ENCODE measurements at regions not wholly inside any gene's neighbourhood (a gene's known extent, or its start where the extent isn't known, plus 50 kb on each side); places are given as distances from the start of the nearest gene placed in this dataset.

DNA sequence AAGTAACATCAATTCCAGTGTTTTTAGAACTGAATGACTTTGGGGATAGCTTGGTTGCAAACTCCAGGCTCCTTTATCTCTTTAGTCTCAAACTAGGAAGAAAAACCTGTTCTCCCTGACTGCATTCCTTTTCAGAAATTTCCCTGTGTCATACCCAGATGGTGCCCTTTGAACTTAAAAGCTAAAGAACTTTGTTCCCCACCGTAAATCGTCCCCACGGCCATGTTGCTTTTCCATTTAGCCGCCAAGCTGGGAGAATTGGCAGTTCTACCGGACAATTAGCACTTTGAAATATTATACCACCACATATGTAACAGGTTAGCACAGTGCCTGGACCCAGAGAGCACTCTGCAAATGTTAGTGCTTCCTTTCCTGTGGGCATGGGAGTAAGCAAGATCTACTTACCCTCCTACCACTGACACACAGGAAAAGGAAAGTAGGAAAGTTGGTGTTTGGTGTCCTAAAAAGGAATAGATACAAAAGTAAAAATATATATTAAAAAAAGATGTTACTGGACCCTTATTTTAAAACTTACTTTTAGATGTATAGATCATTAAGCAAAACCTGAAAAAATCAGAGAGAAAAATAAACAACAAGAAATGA lies 191.9 kb upstream of the MIR17HG start:
- no peak overlapping the region for H3K4me3 ChIP-seq (ENCODE audit: low read length)
- DNase-seq (ENCODE audit: low read depth, low spot score): no peak

DNA sequence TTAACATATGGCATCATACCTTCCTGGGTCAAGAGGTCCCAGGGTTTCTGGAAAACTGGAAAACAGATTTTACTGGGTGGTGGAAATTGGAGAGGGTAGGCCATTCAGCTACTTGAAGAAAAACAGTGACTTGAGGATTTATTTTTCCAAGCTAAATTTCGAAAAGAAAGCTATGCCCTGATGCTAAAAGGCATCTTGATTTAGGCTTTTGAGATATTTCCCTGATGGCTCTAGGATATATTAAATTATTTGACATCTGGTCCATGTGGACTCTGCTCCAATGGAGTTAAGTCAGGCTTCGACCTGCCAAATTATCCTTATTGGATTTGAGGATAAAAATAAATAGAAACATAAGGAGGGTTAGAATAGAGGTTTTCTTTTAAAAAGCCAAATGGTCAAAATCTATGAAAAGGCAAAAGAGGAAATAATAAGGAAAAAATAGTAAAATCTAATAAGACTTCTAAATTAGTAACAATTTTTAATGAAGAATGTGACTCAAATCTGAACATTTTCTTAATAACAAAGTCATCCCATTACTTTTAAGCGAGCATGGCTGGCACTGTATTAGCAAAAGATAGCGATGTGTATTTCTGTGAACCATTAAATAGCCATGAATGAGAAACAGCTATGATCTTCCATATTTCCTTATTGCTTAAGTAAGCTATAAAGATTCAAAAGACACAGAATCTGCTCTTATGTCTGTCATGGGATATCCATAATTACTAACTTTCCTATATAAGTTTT lies 190.0 kb upstream of the MIR17HG start:
- DNase-seq (ENCODE audit: low read depth, low spot score): no peak
- H3K4me3 ChIP-seq (ENCODE audit: low read length): no peak overlapping the region

DNA sequence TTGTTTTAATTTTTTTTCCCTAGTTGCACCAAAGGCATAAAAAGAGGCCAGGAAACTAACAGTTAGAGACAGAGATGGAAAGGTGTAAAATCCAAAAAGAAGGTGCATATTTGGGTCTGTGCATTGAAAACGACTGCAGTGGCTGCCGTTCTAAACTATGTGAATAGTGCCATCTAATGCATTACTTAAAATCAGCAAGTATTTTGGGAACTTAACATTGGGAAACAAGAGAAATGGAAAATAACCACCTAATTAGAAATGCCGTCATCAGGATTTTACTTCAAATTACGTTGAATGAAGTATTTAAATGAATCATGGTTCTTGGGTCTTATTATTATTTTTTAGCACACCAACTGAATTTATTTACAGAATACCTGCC lies 189.5 kb upstream of the MIR17HG start:
- no peak for DNase-seq (ENCODE audit: low read depth, low spot score)
- H3K4me3 ChIP-seq (ENCODE audit: low read length): no peak overlapping the region

DNA sequence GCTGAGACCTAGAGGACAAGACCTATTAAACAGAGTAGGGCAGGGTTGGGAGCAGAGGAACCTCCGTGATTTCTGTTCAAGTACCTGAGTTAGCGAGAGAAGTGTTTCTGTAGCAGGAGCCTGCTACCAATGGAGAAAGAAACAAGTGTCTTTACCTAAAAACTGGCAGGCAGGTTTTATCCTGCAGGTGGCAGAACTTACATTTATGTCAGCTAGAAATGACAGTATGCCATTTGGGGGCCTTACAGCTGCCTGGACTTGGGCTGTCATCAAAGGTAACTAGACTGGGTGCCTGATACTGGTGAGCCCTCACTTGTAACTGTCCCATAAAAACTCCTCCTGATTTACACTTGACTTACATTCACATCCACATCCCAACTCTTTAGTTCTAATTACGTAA lies 185.3 kb upstream of the MIR17HG start:
- DNase-seq (ENCODE audit: low read depth, low spot score): no peak
- H3K4me3 ChIP-seq (ENCODE audit: low read length): no peak overlapping the region

DNA sequence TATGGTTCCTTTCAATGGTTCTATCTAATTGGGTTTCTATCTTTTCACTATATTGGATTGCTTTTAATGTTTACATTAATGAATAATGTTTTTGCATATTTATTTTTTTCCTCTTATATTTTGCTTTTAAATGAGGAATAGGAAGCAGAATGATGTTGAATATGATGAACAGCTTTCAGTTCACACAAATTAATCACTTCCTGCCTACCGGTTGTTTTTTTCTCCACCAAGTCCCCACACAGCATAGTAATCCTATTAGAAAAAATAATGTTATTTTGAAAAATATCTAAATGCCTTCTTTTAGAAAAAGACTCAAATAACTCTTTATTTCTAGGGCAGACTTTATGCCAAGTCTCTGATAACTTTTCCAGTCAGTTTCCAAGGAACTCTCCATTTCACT lies 184.9 kb upstream of the MIR17HG start:
- no peak overlapping the region for H3K4me3 ChIP-seq (ENCODE audit: low read length)
- no peak for DNase-seq (ENCODE audit: low read depth, low spot score)

GRCh38 chr13:91165758-91166157 lies 181.7 kb upstream of the MIR17HG start:
- no peak for DNase-seq (ENCODE audit: low read depth, low spot score)
- H3K4me3 ChIP-seq (ENCODE audit: low read length): no peak overlapping the region

GRCh38 chr13:91166714-91167511 lies 180.6 kb upstream of the MIR17HG start:
- no peak overlapping the region for H3K4me3 ChIP-seq (ENCODE audit: low read length)
- DNase-seq (ENCODE audit: low read depth, low spot score): no peak

GRCh38 chr13:91167706-91168385 lies 179.6 kb upstream of the MIR17HG start:
- DNase-seq (ENCODE audit: low read depth, low spot score): no peak
- no peak overlapping the region for H3K4me3 ChIP-seq (ENCODE audit: low read length)

DNA sequence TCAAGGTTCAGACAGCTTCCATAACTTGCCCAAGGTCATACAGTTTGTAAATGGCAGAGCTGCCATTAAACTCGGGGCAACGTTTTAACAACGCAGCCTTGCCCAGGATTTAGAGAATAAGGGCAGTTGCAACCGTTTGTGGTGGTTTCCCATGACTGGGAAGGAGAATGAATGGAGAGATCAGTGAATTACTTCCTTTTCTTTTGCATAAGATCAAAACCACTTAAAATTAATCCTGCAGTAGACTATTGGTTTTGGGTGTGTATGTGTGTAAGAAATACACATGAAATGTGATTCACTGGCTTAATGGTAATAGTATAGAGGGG lies 179.1 kb upstream of the MIR17HG start:
- DNase-seq (ENCODE audit: low read depth, low spot score): no peak
- H3K4me3 ChIP-seq (ENCODE audit: low read length): no peak overlapping the region

- no peak overlapping the region for H3K4me3 ChIP-seq (ENCODE audit: low read length)
Observed at GRCh38 chr13:91169321-91170050, 178.0 kb upstream of the MIR17HG start.

GRCh38 chr13:91172160-91172559 lies 175.3 kb upstream of the MIR17HG start:
- no peak overlapping the region for H3K4me3 ChIP-seq (ENCODE audit: low read length)
- DNase-seq (ENCODE audit: low read depth, low spot score): no peak

More at GRCh38 chr13:91169321-91170050, 178.0 kb upstream of the MIR17HG start:
- no peak for DNase-seq (ENCODE audit: low read depth, low spot score)

GRCh38 chr13:91174886-91175501 lies 172.5 kb upstream of the MIR17HG start:
- no peak for DNase-seq (ENCODE audit: low read depth, low spot score)
- H3K4me3 ChIP-seq (ENCODE audit: low read length): no peak overlapping the region

DNA sequence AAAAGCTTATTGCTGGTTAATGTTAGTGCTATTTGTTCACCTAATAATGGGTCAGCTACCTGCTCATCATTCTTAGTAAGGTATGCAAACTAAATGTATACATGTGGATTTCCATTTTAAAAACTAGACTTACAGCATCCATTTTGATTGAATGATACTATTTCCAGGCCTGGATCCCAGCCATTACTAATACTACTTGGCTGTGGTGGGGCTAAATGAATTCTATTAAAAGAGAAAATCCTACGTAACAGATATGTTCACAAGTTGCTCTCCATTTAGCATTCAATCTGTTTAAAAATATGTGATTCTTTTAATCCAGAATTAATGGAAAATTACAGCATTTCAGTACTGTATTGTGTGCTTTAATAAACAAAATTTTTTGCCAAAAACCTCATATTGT lies 169.4 kb upstream of the MIR17HG start:
- DNase-seq (ENCODE audit: low read depth, low spot score): no peak
- no peak overlapping the region for H3K4me3 ChIP-seq (ENCODE audit: low read length)

DNA sequence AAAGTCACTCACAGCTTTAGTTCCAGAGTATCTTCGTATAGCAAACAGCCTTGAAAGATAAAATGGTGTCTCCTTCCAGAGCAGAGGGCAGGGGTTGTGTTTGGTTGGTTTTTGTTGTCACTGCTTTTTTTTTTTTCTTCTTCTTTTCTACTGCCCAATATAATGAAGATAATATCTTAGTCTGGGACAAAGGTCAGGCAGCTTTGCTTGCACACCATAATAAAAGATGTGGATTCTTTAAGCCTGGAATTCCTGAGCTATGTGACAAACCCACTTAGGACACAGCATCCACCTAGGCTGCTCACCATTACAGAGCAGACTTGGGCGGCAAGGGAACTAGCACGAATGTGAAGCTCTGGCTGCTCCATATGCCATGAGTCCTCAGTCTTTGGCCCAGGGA lies 165.6 kb upstream of the MIR17HG start:
- no peak overlapping the region for H3K4me3 ChIP-seq (ENCODE audit: low read length)
- DNase-seq (ENCODE audit: low read depth, low spot score): no peak

GRCh38 chr13:91184244-91184926 lies 163.1 kb upstream of the MIR17HG start:
- no peak overlapping the region for H3K4me3 ChIP-seq (ENCODE audit: low read length)
- DNase-seq (ENCODE audit: low read depth, low spot score): no peak

- no peak for DNase-seq (ENCODE audit: low read depth, low spot score)
- H3K4me3 ChIP-seq (ENCODE audit: low read length): no peak overlapping the region
Observed at GRCh38 chr13:91185294-91185863, 162.1 kb upstream of the MIR17HG start.

- no peak for DNase-seq (ENCODE audit: low read depth, low spot score)
- no peak overlapping the region for H3K4me3 ChIP-seq (ENCODE audit: low read length)
Observed at GRCh38 chr13:91187522-91187921, 160.0 kb upstream of the MIR17HG start.

DNA sequence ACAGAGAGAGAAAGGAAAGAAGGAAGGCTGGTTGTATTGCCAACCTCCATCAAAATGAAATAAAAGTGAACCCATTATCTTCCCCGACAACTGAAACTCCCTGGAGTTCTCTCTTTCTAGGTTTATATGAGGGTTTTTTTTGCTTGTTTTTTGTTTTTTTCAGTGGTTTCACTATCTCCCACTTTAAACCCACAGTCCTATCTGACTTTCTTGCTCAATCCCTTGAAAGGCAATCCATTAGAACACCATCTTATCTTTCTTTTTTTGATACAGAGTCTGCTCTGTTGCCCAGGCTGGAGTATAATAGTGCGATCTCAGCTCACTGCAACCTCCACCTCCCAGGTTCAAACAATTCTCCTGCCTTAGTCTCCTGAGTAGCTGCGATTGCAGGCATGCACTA lies 158.0 kb upstream of the MIR17HG start:
- DNase-seq (ENCODE audit: low read depth, low spot score): no peak
- no peak overlapping the region for H3K4me3 ChIP-seq (ENCODE audit: low read length)

All from Jurkat, Clone E6-1 (cell line).